SH-SY5Y (cell line): ENCODE measurements at regions not wholly inside any gene's neighbourhood (a gene's known extent, or its start where the extent isn't known, plus 50 kb on each side); places are given as distances from the start of the nearest gene placed in this dataset.
A peak's percentile ranks its signal among the peaks of the same experiment; 100 is the strongest.

Source experiments
- GATA2 ChIP-seq: IDR thresholded peaks from 2 replicates; pipeline ENCODE4 v1.6.1; 2011; ENCODE audit warnings: mild to moderate bottlenecking, low read depth, low read length
- GATA3 ChIP-seq: IDR thresholded peaks from 2 replicates; pipeline ENCODE4 v1.6.1; 2011; ENCODE audit warnings: low read depth, mild to moderate bottlenecking, low read length, moderate library complexity

DNA sequence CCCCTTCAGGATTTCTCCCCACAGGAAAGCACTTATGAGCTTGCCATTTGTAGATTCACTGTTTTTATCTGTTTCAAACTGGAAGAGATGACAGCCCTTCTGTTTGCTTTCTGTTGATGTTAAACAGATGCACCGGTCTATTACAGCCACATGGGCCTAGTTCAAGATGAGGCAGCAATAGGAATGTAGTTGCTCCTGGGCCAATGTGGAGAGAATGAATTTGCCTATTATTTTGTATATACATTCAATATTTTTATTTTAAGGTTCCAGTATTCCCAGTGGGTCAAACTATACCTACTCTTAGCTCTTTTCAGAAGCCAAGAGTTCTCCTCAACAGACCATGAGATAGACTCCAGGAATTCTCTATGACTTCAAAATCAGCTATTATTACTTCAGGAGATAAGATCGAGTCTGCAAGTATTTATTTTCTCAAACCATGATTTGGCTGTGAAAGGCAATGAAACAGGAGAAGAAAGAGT lies 461.6 kb downstream of the RASEF start:
- TF ChIP-seq GATA3, result peak; percentile 89
- TF ChIP-seq GATA2, result peak; percentile 77
